IMR-90 (cell line): ENCODE measurements at regions not wholly inside any gene's neighbourhood (a gene's known extent, or its start where the extent isn't known, plus 50 kb on each side); places are given as distances from the start of the nearest gene placed in this dataset.

Experiments used
- ATAC-seq: fragments of 200-7000 bp; cut with Tn5 transposase; 2 replicates; pipeline ENCODE4 v1.9.1; 2020; ENCODE audit warnings: low read depth, mild to moderate bottlenecking, moderate library complexity
- BruUV-seq: library from RNA; stranded (reverse); fragments of 400-500 nt; replicated peaks from 2 replicates; lab custom pipeline; 2021; lab: Mats Ljungman, UMichigan
- CTCF ChIA-PET: fragments of 300-600 bp; formaldehyde crosslinking; extraction: SDS; loops from one replicate; lab custom pipeline; 2021; ENCODE audit warnings: antibody characterized with exemption; lab: Yijun Ruan, JAX
- POLR2A ChIA-PET: fragments of 300-600 bp; sonication (Branson Sonifier 250); formaldehyde crosslinking; loops from one replicate; lab custom pipeline; 2022; ENCODE audit warnings: antibody characterized with exemption; ENCODE audit not compliant: unreplicated experiment; lab: Charles Lee
- DNase-seq: peaks from one replicate; pipeline ENCODE4 v3.0.0; 2013
- H2AFZ ChIP-seq: replicated peaks from 2 replicates; pipeline ENCODE3; 2013; ENCODE audit warnings: low read length, mild to moderate bottlenecking; ENCODE audit not compliant: poor library complexity
- H2AK5ac ChIP-seq: 2 replicates; pipeline ENCODE4 v1.6.1; 2013; ENCODE audit warnings: low read depth, low read length, inconsistent platforms
- H2AK9ac ChIP-seq: replicated peaks from 2 replicates; pipeline ENCODE3; 2013; ENCODE audit warnings: mild to moderate bottlenecking, low read depth, low read length, moderate library complexity; ENCODE audit not compliant: poor library complexity
- H2BK120ac ChIP-seq: 2 replicates; pipeline ENCODE4 v1.6.1; 2013; ENCODE audit warnings: low read depth, low read length, inconsistent platforms
- H2BK15ac ChIP-seq: 3 replicates; pipeline ENCODE4 v1.6.1; 2013; ENCODE audit warnings: low read depth, low read length, inconsistent platforms
- H2BK20ac ChIP-seq: 2 replicates; pipeline ENCODE4 v1.6.1; 2013; ENCODE audit warnings: low read depth, mild to moderate bottlenecking, inconsistent platforms, low read length, moderate library complexity
- H2BK5ac ChIP-seq: 2 replicates; pipeline ENCODE4 v1.6.1; 2013; ENCODE audit warnings: mild to moderate bottlenecking, low read depth, low read length, inconsistent platforms; ENCODE audit not compliant: poor library complexity, severe bottlenecking
- H3K14ac ChIP-seq: replicated peaks from 2 replicates; pipeline ENCODE4 v1.6.1; 2013; ENCODE audit warnings: low read depth, low read length, inconsistent platforms
- H3K18ac ChIP-seq: 2 replicates; pipeline ENCODE4 v1.6.1; 2013; ENCODE audit warnings: low read depth, low read length, control low read depth
- H3K23ac ChIP-seq: 2 replicates; pipeline ENCODE4 v1.6.1; 2013; ENCODE audit warnings: low read depth, low read length, inconsistent platforms
- H3K27ac ChIP-seq: 2 replicates; pipeline ENCODE4 v1.5.1; 2013; ENCODE audit warnings: mild to moderate bottlenecking, control low read depth, low read length; ENCODE audit not compliant: insufficient read depth
- H3K27me3 ChIP-seq: 2 replicates; pipeline ENCODE4 v1.6.1; 2013; ENCODE audit warnings: low read length; ENCODE audit not compliant: control insufficient read depth, insufficient read depth
- H3K36me3 ChIP-seq: 2 replicates; pipeline ENCODE4 v1.6.1; 2013; ENCODE audit warnings: low read length, mixed read lengths; ENCODE audit not compliant: control insufficient read depth, insufficient read depth
- H3K4ac ChIP-seq: 2 replicates; pipeline ENCODE4 v1.6.1; 2013; ENCODE audit warnings: low read depth, low read length, inconsistent platforms
- H3K4me1 ChIP-seq: 2 replicates; pipeline ENCODE4 v1.6.1; 2013; ENCODE audit warnings: low read length, mixed read lengths; ENCODE audit not compliant: control insufficient read depth, insufficient read depth
- H3K4me2 ChIP-seq: 2 replicates; pipeline ENCODE4 v1.6.1; 2013; ENCODE audit warnings: low read depth, mild to moderate bottlenecking, control low read depth, low read length, moderate library complexity
- H3K4me3 ChIP-seq: 2 replicates; pipeline ENCODE4 v1.5.1; 2013; ENCODE audit warnings: low read depth, mild to moderate bottlenecking, control low read depth, low read length, moderate library complexity; ENCODE audit not compliant: insufficient read depth
- H3K56ac ChIP-seq: 2 replicates; pipeline ENCODE4 v1.6.1; 2013; ENCODE audit warnings: low read length, inconsistent platforms; ENCODE audit not compliant: insufficient read depth; ENCODE audit errors: extremely low read depth
- H3K79me1 ChIP-seq, 2 experiments: 2 replicates each; pipeline ENCODE4 v1.6.1; 2013; ENCODE audit warnings: low read length in 2 of 2, inconsistent platforms in 1 of 2, low read depth in 1 of 2
- H3K9ac ChIP-seq: 2 replicates; pipeline ENCODE4 v1.6.1; 2013; ENCODE audit warnings: low read depth, low read length, control low read depth
- H3K9me1 ChIP-seq: 2 replicates; pipeline ENCODE4 v1.6.1; 2013; ENCODE audit warnings: low read length, inconsistent platforms; ENCODE audit not compliant: insufficient read depth
- H3K9me3 ChIP-seq: 2 replicates; pipeline ENCODE4 v1.6.1; 2013; ENCODE audit warnings: low read length; ENCODE audit not compliant: control insufficient read depth, insufficient read depth
- H4K20me1 ChIP-seq: 2 replicates; pipeline ENCODE4 v1.6.1; 2013; ENCODE audit warnings: low read length, inconsistent platforms; ENCODE audit not compliant: insufficient read depth
- H4K5ac ChIP-seq: 2 replicates; pipeline ENCODE4 v1.6.1; 2013; ENCODE audit warnings: mild to moderate bottlenecking, low read depth, low read length, control low read depth
- H4K8ac ChIP-seq, 2 experiments: 2 replicates each; pipeline ENCODE4 v1.6.1; 2013; ENCODE audit warnings: low read depth in 2 of 2, low read length in 2 of 2, control low read depth in 1 of 2, inconsistent platforms in 1 of 2
- H4K91ac ChIP-seq: 2 replicates; pipeline ENCODE4 v1.6.1; 2013; ENCODE audit warnings: low read depth, low read length, inconsistent platforms; ENCODE audit not compliant: insufficient read depth
- RFX5 ChIP-seq: IDR thresholded peaks from 2 replicates; pipeline ENCODE4 v1.8.0; 2012; ENCODE audit warnings: low read depth, mild to moderate bottlenecking, low read length, moderate library complexity
- WGBS, 2 experiments: methylation state at CpG; one replicate each; pipeline versions ENCODE4 v1.1.5 to v1.1.7; 2013; ENCODE audit warnings: missing lambda C conversion rate in 2 of 2; ENCODE audit not compliant: insufficient read length in 1 of 2; ENCODE audit errors: extremely low coverage in 2 of 2; 5-methylcytosine and 5-hydroxymethylcytosine counted together
- dilution Hi-C: fragments of 300-500 bp; cut with HindIII; formaldehyde crosslinking; loops from one replicate; pipeline ENCODE4 v1.14.3; 2018; ENCODE audit warnings: low sequenced_read_pairs; ENCODE audit not compliant: unreplicated experiment
- in situ Hi-C: fragments of 300-500 bp; cut with MboI; formaldehyde crosslinking; loops from 3 replicates; pipeline ENCODE4 v1.14.3; 2019; ENCODE audit warnings: low sequenced_read_pairs, inconsistent platforms, mixed read lengths
- intact Hi-C: fragments of 100-400 bp; cut with micrococcal nuclease; formaldehyde crosslinking; loops from 2 replicates; pipeline ENCODE4 v1.10.0; 2022

GRCh38 chr7:81317741-81318140, 398.9 kb upstream of the SEMA3C start:
- Histone ChIP-seq H2BK120ac (no peak overlapping the region), H2AK9ac (no peak overlapping the region)
- BruUV-seq = no TSS peak

More at GRCh38 chr7:81317741-81318140, 398.9 kb upstream of the SEMA3C start:
- Histone ChIP-seq H3K27me3 (no peaks in the 10 kb centered on the region), H3K56ac (no peak overlapping the region), H3K14ac (no peak overlapping the region), H3K27ac (no peak overlapping the region), H2BK5ac (no peak overlapping the region), H4K91ac (no peak overlapping the region), H3K4ac (no peak overlapping the region), H3K4me1 (no peaks in the 10 kb centered on the region), H3K23ac (no peak overlapping the region), H3K18ac (no peak overlapping the region), H3K9me3 (no peaks in the 10 kb centered on the region), H3K9ac (no peak overlapping the region), H3K79me1 (no peaks in the 10 kb centered on the region), H3K9me1 (no peaks in the 10 kb centered on the region), H2BK20ac (no peak overlapping the region), H3K36me3 (no peaks in the 10 kb centered on the region), H3K4me2 (no peak overlapping the region), H3K4me3 (no peak overlapping the region), H4K5ac (no peak overlapping the region), H2BK15ac (no peak overlapping the region), H4K8ac (no peak overlapping the region), H4K20me1 (no peaks in the 10 kb centered on the region), H2AFZ (no peak overlapping the region), H2AK5ac (no peak overlapping the region)
- in situ Hi-C loops = no loop called here
- no peak for DNase-seq
- WGBS, 2 experiments = no CpG with 5 or more reads among the region's 3 CpGs
- dilution Hi-C loops = no loop called here
- POLR2A ChIA-PET = no interaction called here
- no peak for TF ChIP-seq RFX5
- CTCF ChIA-PET = no interaction called here
- intact Hi-C loops = no loop called here
- ATAC-seq = no peak
